VCaP (cell line): ENCODE measurements at regions not wholly inside any gene's neighbourhood (a gene's known extent, or its start where the extent isn't known, plus 50 kb on each side); places are given as distances from the start of the nearest gene placed in this dataset.
"Not testable (repeated sequence)": the region's sequence is repeated elsewhere in the genome, so short reads cannot be mapped to it uniquely, and the experiment has no call there.

ENCODE experiments used
- H3K27ac ChIP-seq: fragments of 450-650 bp; 2 replicates; pipeline ENCODE4 v1.5.1; 2017
- CTCF ChIP-seq: fragments of 450-650 bp; conservative IDR thresholded peaks from 2 replicates; pipeline ENCODE4 v1.5.1; 2017; ENCODE audit warnings: mild to moderate bottlenecking, moderate library complexity

GRCh38 chr20:17822540-17823408 lies 123.0 kb downstream of the BANF2 start:
- no peak overlapping the region for H3K27ac ChIP-seq
- TF ChIP-seq CTCF: no peak

GRCh38 chr20:17822039-17822438 lies 122.3 kb downstream of the BANF2 start:
- no peak overlapping the region for H3K27ac ChIP-seq
- no peak for TF ChIP-seq CTCF

DNA sequence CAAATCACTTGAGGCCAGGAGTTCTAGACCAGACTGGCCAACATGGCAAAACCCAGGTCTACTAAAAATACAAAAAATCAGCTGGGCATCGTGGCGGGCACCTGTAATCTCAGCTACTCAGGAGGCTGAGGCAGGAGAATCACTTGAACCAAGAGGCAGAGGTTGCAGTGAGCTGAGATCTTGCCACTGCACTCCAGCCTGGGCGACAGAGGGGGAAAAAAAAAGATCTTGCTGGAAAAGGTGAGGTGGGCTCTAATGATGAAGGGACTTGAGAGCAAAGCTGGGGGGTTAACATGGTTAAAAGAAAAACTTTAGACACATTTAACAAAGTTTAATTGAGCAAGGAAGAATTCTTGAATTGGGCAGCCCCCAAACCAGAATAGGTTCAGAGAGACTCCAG lies 121.8 kb downstream of the BANF2 start:
- H3K27ac ChIP-seq: not testable (repeated sequence)

GRCh38 chr20:17819395-17820093 lies 119.8 kb downstream of the BANF2 start:
- TF ChIP-seq CTCF: no peak

GRCh38 chr20:17818187-17818586 lies 118.4 kb downstream of the BANF2 start:
- H3K27ac ChIP-seq: no peak overlapping the region
- no peak for TF ChIP-seq CTCF

More at GRCh38 chr20:17819395-17820093, 119.8 kb downstream of the BANF2 start:
- no peak overlapping the region for H3K27ac ChIP-seq

- TF ChIP-seq CTCF: no peak
- H3K27ac ChIP-seq: no peak overlapping the region
Measured at GRCh38 chr20:17816804-17817587, 117.2 kb downstream of the BANF2 start.

GRCh38 chr20:17811628-17811965 lies 111.8 kb downstream of the BANF2 start:
- no peak overlapping the region for H3K27ac ChIP-seq
- TF ChIP-seq CTCF: no peak
